HG03064 (cell line): ENCODE measurements at regions not wholly inside any gene's neighbourhood (a gene's known extent, or its start where the extent isn't known, plus 50 kb on each side); places are given as distances from the start of the nearest gene placed in this dataset.

Experiments used
- ATAC-seq: cut with Tn5 transposase; IDR thresholded peaks from one replicate; pipeline ENCODE4 v1.9.1; 2021; ENCODE audit warnings: low read depth; ENCODE audit not compliant: unreplicated experiment

DNA sequence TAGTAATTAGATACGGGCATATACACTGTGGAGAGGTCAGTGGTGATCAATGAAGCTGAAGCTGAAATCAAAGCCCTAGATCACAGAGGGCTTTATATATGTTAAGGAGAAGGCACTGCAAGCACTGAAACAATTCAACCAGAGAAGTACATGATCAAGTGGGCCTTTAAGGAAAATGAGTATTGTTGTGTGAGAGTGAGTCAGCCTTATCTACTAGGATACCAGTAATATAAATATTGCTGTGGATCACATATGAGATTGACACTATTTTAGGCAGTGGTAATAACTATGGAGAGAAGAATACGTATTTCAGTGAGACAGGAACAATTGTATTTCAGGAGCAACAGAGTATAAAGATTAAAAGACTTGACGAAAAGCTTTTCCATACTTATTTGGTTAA is 1172.2 kb upstream of the GJE1 start:
- no peak for ATAC-seq

DNA sequence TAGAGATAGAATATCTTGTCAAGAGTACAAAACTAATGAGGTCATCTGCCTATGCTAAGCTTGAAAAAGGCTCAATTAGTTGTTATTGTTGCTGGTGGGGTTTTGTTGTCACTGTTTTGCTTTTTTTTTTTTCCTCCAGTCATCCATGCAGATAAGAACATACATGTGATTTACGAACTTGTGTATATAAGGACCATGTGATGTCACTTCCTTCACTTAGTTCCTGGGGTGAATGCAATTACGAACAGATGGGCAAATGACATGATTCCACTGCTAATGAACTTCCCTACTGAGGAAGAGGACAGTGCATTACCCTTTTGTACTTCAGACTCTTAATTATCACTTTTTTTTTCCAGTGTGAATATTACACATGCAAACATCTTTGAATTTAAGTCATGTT is 1175.3 kb upstream of the GJE1 start:
- no peak for ATAC-seq

DNA sequence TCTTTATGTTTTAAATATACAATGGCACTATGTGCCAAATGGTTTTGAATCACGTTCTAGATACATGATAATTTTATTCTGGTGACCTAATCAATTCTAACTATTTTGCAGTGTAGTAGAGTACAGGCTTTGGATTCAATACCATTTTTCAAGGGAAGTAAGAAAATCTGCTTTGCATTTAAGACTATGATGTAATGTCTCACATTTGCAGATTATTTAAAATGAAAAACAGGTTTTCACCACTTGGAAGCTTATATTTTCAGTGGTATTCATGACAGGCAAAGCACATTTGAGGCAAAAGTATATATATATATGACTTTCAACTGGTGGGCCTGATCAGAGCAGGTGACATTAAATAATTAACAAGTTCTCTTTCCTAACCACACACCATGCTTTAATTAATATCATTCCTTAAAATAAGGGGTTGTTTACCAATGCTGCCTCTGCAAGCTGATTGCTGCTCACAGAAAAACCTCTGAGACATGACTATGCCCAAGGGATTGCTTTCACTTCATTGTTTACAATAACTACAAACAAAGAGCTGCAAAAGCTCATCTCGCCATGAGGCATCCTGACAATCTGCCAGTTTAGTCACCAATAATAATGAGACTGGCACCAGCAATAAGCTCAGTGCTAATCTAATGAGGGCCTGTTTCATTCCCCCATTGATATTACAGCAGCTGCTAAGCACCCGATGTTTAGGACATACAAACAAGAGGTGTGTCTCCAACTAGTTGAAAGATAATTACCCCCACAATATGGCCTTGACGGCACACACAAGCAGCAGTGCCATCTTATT is 1176.0 kb upstream of the GJE1 start:
- no peak for ATAC-seq

DNA sequence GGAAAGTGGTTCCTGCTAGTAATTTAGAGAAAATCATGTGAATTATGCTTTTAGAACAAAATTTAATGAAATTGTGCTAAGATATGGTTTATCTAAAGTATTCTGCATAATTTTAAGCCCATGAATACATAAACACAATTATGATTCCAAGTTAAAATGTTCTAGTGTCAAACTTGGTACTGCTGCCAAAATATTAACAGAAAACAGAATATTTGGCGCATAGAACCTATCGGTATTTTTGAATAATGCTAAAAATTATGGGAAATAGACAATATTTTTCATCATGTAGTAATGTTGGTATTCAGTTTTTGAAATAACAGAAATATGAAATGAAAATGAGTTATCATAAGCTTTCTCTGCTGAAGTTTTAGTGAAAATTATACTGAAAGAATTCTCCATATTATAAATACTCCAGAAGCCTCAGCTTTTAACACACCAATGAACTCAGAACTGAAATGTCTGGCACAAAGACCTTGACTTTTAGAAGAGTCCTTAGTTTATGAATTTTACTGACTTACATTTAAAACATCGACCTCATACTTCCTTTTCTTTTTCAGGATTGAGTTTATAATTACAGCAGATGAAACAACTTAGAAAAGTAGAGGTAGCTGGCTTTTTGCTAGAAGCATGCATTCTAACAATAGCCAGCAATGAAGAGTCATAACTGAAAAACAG is 1192.3 kb upstream of the GJE1 start:
- ATAC-seq = no peak

DNA sequence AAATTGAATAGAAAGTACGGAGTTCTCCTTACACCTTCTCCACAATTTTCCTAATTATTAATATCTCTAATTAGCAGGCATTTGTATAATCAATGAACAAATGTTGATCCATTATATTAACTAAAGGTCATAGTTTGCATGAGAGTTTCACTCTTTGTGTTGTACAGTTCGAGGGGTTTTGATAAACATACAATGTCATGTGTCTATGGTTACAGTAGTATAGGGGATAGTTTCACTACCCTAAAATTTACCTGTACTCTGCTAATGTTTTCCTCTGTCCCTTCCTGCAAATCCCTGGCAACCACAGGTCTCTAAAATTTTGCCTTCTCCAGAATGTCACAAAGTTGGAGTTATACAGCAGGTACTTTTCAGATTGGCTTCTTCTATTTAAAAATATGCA is 1199.8 kb upstream of the GJE1 start:
- ATAC-seq = no peak

DNA sequence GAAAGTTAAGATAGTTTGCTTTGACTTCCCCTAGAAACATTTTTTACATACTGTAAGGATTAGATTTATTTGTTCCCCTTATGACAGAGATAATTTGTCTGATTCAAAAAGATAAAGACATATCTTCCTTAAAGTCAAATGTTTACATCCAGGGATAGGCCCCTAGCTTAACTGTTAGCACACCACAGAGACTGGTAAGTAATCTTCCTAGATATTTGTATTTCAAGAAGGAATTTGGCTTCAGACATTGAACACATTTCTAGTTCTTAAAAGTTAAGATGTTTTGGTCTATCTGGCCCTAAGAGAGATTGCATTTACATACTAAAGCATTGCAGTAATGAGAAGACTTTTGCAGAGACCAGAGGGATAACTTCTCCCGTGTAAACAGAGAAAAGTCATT is 1201.1 kb upstream of the GJE1 start:
- no peak for ATAC-seq

DNA sequence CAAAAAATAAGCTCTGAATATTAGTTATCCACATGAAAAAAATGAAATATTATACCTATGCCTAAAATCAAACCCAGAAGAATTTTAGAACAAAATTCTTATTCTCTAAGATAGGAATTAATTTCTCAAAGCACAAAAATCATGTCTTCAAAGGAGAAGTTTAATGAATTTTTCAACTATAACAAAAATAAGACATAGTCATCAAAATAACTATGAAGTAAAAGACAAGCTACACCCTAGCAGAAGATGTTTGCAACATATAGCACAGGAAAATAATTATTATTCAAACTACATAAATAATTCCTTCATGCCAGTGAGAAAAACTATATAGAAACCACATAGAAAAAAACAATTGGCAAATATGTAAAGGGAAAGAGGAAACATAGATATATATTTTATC is 1203.6 kb upstream of the GJE1 start:
- ATAC-seq = no peak

DNA sequence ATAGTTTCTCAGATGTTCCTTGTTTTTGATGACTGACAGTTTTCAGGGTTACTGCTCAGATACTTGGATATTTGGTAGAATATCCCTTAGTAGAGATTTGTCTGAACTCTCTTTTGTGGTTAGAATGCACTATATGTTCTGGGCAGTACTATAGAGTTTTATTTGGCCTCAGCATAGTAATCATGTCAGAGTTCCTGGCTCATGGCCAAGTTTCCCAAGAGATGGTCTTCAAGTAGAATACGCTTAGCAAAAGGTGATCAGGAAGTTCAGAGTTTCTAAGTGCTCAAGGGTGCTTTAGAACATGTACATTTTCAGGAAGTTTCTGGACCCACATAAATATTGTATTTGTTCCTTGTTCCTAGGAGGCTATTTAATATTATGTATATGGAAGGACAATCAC is 1209.7 kb upstream of the GJE1 start:
- no peak for ATAC-seq

DNA sequence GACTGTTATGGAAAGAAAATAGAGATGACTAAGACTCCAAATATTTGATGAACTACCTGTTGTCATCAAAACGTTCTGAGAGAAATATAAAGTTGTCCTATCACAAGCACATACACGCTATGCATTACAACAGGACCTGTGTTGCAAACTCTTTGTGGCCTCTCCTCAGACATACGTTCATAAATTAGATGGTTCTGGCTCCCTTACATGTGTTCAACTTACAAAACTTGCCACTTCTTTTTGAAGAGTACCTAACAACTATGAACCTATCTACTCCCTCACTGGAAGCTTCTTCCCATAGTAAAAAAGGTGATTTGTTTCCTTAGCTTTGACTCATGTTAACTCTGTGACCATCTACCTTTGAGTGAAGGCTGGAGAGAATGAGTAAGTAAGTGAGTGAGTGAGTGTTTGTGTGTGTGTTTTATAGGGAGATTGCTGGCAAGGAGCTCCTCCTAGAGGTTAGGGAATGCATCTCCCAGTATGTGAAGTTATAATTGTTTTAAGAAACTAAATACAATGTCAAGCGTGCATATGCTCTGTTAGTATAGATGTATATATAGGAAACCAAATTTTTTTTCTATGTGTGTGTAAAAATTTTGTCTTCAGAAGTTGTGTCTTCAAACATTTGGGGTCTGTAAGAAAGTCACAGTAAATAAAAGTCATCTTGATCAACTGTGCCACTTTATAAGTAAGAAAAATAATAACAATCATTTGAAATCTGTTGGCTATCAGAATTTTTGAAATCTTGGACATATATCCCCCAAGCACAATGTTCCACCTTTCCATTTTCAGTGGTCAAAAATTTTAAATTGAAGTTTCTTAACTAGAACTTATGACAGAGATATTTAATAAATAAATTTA is 1211.1 kb upstream of the GJE1 start:
- no peak for ATAC-seq

DNA sequence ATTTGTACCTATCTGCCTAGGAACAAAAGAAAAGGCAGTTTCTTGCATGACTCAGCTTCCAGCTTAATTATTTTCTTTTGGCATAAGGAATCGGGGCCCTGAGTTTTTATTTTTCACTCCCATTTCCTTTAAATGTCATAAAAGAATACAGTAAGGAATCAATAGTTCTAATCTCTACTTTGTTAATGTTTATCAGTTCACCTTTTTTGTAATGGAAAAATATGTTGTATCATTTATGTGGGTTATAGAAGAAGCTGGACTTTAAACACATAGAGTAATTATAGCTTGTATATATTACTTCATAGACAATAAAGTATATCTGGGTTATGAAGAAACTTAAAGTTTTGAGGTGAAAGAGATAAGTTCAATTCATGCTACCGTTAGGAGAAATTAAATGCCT is 1214.8 kb upstream of the GJE1 start:
- no peak for ATAC-seq

DNA sequence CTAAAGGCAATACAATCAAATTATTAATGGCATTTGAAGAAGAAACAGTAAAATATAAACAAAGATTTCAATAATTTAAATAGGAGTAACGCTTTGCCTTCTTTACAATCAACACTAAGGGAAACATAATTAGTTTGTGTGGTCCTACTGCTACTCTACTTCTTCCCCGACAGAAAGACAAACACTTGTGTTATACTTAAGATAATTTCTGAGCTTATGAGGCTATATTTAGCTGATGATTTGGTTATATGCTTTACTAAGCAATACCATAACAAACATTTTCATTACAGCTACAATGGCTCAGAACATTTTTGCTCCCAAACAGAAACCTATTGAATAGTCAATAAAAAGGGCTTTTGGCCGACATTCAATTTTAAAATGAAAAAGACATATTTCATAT is 1217.2 kb upstream of the GJE1 start:
- no peak for ATAC-seq

DNA sequence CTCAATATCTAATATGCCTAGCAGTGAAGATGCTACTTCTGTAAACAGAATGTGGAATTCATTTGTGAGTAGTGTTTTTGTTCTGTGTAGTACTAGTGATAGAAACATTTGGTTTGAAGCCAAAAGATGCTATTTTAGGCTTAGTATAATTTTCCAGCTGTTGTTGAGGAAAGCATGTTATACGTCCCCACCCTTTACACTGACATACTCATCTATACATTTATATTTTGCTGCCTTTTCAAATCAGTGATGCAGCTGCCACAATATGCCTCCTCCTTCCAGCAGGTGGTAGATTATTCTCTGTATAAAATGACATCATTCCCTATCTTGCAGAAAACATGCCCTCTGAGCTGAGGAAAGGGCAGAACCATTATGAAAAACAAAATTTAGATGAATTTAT is 1217.6 kb upstream of the GJE1 start:
- ATAC-seq = no peak

DNA sequence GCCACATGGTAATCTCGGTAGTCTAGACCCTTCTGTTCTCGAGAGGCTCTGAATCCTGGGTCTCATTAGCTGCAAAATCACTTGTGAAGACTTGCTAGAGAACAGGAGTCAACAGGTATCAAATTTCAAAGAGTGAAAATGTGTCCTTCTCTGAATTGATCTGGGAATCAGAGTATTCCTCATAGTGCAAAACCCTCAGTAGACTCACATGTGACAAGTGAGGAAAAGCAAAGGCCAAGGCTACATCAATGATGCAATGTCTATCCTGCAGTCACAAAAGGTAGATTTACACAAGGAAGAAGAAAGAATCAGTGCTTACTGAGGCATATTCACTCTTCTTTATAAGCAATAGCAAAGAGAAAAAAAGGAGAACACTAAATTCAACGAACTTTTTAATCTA is 1220.0 kb upstream of the GJE1 start:
- no peak for ATAC-seq

DNA sequence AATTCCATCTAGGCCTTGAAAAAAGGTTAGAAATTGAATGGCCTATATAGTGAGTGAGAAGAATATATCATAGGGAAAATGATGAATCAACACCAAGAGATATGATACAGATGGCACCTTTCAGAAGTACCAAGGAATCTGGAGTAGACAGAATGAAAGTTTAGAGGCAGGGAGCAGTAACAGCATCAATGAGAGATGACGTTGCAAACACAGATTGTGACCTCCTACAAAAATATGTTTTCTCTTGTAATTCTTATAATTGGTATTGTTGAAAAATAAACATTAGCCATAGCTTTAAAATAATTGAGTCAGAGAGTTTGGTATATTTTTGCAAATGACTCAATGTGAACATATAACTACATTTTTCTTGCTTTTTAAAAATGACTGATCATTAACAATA is 1223.1 kb upstream of the GJE1 start:
- ATAC-seq = no peak

DNA sequence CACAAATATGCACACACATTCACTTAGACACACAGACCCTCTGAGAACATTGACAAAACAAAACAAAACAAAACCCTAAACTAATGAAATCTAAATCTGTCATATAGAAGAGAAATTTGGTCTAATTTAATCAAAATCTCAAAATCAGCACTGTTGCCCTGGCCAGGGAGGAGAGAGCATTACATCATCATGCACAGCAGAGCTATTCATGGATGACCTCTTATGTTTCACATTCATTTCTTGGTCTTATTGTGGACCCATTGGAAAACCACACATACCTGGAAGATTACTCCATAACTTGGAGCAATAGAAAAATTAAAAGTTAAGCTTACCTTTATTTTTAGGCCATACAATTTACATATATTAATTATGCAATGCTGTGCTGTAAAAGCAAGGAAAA is 1223.6 kb upstream of the GJE1 start:
- no peak for ATAC-seq

DNA sequence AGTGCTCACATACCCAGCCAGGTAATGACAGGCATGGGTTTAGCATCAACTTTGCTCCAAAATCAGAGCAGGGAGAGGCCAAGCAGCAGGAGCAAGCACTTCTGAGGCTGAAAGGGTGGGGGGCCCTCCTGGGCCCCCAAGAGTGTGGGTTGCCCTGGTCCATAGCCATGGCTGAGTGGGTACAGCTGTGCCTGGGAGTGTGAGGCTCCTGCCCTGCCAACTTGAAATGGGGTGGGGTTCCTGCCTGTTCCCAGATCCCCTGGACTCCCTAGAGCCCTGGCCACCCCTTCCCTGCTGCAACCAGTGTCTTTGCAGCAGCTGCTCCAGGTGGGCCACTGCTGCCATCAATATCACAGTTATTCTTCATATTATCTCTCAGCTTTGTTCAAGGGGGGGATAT is 1224.2 kb upstream of the GJE1 start:
- no peak for ATAC-seq

DNA sequence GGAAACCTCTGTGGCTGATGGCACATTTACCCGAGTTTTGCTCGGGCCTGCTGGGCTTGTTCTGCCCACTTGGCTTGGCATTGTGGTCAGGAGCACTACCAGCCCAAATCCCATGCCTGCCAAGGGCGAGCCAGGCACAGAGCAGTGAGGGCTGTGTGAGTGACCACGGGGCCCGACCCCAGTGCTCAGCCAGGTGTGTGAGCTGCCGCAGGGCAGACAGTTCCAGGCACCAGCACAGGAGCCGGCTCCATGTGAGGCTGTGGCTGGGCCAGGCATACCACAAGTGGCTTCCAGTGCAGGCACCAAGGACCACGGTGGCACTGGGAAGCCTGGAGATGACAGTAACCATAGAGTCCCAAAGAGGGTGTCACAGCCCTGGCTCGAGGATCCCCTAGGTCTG is 1225.5 kb upstream of the GJE1 start:
- ATAC-seq = no peak

DNA sequence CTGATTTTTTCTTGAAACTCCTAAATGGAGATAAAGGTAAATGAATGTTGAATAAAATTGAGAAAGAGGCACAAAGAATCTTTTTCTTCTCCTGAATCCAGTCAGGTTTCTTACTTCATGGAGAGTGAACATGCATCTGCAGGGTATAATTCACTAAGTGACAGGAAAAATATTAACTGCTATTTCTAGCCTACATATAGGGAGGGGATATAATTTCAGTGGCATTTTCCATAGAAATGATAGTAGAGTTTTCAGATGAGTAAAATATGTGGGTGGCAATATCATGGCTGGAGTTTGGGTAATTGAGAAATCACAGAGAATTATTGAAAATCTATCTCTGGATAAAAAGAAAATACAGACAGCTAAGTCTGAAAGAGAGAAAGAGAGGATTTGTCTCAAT is 1227.0 kb upstream of the GJE1 start:
- no peak for ATAC-seq

DNA sequence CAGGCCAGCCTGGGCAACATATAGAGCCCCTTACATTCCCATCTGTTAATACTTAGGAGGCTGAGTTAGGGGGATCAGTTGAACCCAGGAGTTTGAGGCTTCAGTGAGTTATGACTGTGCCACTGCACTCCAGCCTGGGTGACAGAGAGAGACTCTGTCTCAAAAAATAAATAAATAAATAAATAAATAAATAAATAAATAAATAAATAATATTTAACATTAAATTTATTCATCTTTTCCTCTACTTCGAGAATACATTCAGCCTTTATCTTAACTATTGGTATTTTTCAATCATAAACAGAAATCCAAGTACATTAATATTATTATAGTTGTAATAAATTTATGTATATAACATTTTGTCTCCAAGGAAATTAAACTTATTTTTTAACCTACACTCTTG is 1227.7 kb upstream of the GJE1 start:
- no peak for ATAC-seq

DNA sequence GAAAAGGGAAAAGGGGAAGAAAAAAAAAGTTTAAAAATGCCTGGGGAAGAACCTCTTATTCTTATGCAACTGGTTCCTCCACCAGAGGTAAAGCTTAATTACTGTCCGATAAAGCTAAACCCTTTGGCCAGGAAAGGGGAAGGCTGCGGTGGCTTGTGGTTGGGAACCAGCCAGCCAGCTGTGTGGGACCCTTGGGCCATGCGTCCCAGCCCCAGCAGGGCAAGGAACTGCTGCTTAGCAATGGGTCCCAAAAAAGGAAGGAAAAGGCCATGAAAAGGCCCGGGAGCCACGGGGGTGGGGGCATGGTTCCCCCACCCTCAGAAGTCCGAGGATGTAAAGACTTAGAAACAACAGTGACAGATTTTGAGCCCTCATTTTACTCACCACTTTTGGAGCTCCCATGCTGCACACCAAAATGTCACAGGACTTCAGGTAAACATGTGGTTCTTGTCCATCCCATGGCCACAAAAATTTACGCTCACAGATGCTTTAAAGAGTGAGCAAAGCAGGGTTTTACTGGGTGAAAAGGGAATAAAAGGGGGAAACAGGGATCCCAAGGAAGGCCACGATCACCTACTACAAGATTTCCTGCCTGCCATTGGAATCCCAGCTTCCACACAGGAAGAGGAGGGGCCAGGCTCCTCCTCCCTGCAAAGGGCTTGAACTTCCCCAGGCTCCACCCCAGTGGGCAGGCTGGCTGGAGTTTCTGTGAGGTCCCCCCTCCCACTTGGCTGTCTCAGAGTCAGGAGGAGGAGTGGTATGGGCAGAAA is 1234.7 kb upstream of the GJE1 start:
- ATAC-seq = no peak

DNA sequence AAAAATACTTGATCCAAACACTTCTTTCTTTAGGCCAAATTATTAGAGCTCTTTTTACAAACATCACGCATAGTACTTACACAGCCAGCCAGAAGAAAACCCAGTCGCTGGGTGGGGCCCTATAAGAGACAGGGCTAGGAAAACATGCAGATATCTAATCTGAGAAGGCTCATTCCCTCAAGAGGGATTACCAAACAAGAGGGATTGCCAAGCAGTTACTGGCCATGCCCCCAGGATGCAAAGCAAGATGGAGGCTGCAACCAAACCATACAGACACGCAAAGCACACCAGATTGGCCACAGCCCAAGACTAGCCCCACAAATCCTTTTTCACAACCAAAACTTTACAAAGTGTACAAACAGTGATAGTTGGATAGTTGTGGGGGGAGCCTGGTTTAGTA is 1235.4 kb upstream of the GJE1 start:
- no peak for ATAC-seq
